ENCODE measurements at regions not wholly inside any gene's neighbourhood (a gene's known extent, or its start where the extent isn't known, plus 50 kb on each side); places are given as distances from the start of the nearest gene placed in this dataset.

DNA sequence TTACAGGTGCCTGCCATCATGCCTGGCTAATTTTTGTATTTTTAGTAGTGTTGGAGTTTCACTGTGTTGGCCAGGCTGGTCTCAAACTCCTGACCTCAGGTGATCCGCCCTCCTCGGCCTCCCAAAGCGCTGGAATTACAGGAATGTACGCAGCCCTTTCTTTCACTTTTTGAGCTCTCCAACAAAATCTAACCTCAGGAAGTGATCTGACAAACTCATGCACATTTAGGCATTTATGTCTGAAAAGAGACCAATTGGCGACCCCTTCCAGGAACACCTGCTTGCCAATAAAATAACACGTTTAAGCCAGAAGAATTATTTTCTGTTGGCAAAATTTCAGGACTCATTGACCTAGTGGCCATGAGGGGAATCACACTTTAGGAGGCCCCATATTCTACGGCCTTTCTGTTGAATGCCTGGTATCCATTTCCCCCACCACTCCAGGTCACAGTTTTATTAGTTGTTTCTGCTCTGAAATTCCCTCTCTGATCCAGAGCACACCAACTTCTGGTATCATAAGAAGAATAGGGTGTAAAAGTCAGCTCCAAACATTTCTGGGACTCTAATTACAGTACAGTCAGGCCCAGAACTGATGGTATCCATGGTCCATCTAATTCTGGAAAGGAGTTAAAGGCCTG is 65.8 kb upstream of the FRMD4A start (continued):
- no peak for TF ChIP-seq SP4 (IDR thresholded peaks at IDR 0.05; ENCODE audit: low read length)
- TF ChIP-seq SRF (IDR thresholded peaks at IDR 0.05; ENCODE audit: low read depth, low read length), result no peak
- TF ChIP-seq, protein P1, sequence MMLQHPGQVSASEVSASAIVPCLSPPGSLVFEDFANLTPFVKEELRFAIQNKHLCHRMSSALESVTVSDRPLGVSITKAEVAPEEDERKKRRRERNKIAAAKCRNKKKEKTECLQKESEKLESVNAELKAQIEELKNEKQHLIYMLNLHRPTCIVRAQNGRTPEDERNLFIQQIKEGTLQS (IDR thresholded peaks at IDR 0.05; ENCODE audit: insufficient read depth, low read depth, low read length), result no peak
- no peak for TF ChIP-seq CBX8 (IDR thresholded peaks at IDR 0.05; ENCODE audit: borderline replicate concordance, low read depth, low read length)
- TF ChIP-seq, protein P2, sequence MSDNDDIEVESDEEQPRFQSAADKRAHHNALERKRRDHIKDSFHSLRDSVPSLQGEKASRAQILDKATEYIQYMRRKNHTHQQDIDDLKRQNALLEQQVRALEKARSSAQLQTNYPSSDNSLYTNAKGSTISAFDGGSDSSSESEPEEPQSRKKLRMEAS (IDR thresholded peaks at IDR 0.05), result no peak
- TF ChIP-seq ZNF274 (IDR thresholded peaks at IDR 0.05; ENCODE audit: borderline replicate concordance, extremely low read depth, low read length), result no peak
- no peak for TF ChIP-seq JUN (IDR thresholded peaks at IDR 0.05; ENCODE audit: low read depth, low read length)
- TF ChIP-seq, protein P3, sequence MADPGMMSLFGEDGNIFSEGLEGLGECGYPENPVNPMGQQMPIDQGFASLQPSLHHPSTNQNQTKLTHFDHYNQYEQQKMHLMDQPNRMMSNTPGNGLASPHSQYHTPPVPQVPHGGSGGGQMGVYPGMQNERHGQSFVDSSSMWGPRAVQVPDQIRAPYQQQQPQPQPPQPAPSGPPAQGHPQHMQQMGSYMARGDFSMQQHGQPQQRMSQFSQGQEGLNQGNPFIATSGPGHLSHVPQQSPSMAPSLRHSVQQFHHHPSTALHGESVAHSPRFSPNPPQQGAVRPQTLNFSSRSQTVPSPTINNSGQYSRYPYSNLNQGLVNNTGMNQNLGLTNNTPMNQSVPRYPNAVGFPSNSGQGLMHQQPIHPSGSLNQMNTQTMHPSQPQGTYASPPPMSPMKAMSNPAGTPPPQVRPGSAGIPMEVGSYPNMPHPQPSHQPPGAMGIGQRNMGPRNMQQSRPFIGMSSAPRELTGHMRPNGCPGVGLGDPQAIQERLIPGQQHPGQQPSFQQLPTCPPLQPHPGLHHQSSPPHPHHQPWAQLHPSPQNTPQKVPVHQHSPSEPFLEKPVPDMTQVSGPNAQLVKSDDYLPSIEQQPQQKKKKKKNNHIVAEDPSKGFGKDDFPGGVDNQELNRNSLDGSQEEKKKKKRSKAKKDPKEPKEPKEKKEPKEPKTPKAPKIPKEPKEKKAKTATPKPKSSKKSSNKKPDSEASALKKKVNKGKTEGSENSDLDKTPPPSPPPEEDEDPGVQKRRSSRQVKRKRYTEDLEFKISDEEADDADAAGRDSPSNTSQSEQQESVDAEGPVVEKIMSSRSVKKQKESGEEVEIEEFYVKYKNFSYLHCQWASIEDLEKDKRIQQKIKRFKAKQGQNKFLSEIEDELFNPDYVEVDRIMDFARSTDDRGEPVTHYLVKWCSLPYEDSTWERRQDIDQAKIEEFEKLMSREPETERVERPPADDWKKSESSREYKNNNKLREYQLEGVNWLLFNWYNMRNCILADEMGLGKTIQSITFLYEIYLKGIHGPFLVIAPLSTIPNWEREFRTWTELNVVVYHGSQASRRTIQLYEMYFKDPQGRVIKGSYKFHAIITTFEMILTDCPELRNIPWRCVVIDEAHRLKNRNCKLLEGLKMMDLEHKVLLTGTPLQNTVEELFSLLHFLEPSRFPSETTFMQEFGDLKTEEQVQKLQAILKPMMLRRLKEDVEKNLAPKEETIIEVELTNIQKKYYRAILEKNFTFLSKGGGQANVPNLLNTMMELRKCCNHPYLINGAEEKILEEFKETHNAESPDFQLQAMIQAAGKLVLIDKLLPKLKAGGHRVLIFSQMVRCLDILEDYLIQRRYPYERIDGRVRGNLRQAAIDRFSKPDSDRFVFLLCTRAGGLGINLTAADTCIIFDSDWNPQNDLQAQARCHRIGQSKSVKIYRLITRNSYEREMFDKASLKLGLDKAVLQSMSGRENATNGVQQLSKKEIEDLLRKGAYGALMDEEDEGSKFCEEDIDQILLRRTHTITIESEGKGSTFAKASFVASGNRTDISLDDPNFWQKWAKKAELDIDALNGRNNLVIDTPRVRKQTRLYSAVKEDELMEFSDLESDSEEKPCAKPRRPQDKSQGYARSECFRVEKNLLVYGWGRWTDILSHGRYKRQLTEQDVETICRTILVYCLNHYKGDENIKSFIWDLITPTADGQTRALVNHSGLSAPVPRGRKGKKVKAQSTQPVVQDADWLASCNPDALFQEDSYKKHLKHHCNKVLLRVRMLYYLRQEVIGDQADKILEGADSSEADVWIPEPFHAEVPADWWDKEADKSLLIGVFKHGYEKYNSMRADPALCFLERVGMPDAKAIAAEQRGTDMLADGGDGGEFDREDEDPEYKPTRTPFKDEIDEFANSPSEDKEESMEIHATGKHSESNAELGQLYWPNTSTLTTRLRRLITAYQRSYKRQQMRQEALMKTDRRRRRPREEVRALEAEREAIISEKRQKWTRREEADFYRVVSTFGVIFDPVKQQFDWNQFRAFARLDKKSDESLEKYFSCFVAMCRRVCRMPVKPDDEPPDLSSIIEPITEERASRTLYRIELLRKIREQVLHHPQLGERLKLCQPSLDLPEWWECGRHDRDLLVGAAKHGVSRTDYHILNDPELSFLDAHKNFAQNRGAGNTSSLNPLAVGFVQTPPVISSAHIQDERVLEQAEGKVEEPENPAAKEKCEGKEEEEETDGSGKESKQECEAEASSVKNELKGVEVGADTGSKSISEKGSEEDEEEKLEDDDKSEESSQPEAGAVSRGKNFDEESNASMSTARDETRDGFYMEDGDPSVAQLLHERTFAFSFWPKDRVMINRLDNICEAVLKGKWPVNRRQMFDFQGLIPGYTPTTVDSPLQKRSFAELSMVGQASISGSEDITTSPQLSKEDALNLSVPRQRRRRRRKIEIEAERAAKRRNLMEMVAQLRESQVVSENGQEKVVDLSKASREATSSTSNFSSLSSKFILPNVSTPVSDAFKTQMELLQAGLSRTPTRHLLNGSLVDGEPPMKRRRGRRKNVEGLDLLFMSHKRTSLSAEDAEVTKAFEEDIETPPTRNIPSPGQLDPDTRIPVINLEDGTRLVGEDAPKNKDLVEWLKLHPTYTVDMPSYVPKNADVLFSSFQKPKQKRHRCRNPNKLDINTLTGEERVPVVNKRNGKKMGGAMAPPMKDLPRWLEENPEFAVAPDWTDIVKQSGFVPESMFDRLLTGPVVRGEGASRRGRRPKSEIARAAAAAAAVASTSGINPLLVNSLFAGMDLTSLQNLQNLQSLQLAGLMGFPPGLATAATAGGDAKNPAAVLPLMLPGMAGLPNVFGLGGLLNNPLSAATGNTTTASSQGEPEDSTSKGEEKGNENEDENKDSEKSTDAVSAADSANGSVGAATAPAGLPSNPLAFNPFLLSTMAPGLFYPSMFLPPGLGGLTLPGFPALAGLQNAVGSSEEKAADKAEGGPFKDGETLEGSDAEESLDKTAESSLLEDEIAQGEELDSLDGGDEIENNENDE (IDR thresholded peaks at IDR 0.05; ENCODE audit: insufficient replicate concordance, low read length), result no peak

Data from H1 (cell line).